HepG2 (cell line): ENCODE measurements at regions not wholly inside any gene's neighbourhood (a gene's known extent, or its start where the extent isn't known, plus 50 kb on each side); places are given as distances from the start of the nearest gene placed in this dataset.

Experiments
- ATAC-seq: fragments of 200-7000 bp; cut with Tn5 transposase; 3 replicates; pipeline ENCODE4 v1.9.1; 2020; ENCODE audit warnings: mild to moderate bottlenecking, moderate library complexity
- BruUV-seq: library from RNA; stranded (reverse); fragments of 400-500 nt; replicated peaks from 2 replicates; lab custom pipeline; 2021; lab: Mats Ljungman, UMichigan
- CTCF ChIA-PET: fragments of 300-600 bp; formaldehyde crosslinking; extraction: SDS; loops from one replicate; lab custom pipeline; 2021; ENCODE audit warnings: low total read pairs, inconsistent platforms, low intra/inter-chr PET ratio; lab: Yijun Ruan, JAX
- POLR2A ChIA-PET: fragments of 350-600 bp; sonication (Branson Sonifier 250); formaldehyde crosslinking; loops from one replicate; lab custom pipeline; 2020; ENCODE audit warnings: antibody characterized with exemption, inconsistent platforms; lab: Yijun Ruan, JAX
- DNase-seq: peaks from one replicate; pipeline ENCODE4 v3.0.0-alpha.2; 2015; ENCODE audit warnings: low spot score
- FAIRE-seq: peaks from 3 replicates; lab custom pipeline; 2011; peaks lifted over from hg19 to GRCh38; lab: Jason Lieb, UNC
- H2AFZ ChIP-seq: one replicate; pipeline ENCODE4 v1.6.1; 2011; ENCODE audit warnings: low read length, inconsistent platforms
- H3K27ac ChIP-seq: fragments of 300-600 bp; 3 replicates; pipeline ENCODE4 v1.8.0; 2011; ENCODE audit warnings: mixed run types, mild to moderate bottlenecking, mixed read lengths, low read length, inconsistent platforms; ENCODE audit not compliant: insufficient read depth; ENCODE audit errors: extremely low read length
- H3K27me3 ChIP-seq, 2 experiments: fragments of 200-600 bp in 1 of 2; 2 replicates in 1 of 2; 3 replicates in 1 of 2; pipeline versions ENCODE4 v1.6.0 to v1.8.0; 2011; ENCODE audit warnings: low read length in 2 of 2, mild to moderate bottlenecking in 2 of 2, moderate library complexity in 2 of 2, inconsistent platforms in 1 of 2; ENCODE audit not compliant: insufficient read depth in 2 of 2, control insufficient read depth in 1 of 2
- H3K36me3 ChIP-seq, 2 experiments: fragments of 200-600 bp in 1 of 2; replicated peaks in 1 of 2; 2 replicates in 1 of 2; 3 replicates in 1 of 2; pipeline versions ENCODE4 v1.5.1 to v1.8.0; 2011; ENCODE audit warnings: low read length in 2 of 2, inconsistent platforms in 1 of 2; ENCODE audit not compliant: insufficient read depth in 2 of 2, control insufficient read depth in 1 of 2
- H3K4me1 ChIP-seq: 2 replicates; pipeline ENCODE4 v1.5.1; 2012; ENCODE audit warnings: low read length, inconsistent platforms; ENCODE audit not compliant: insufficient read depth
- H3K4me2 ChIP-seq: 2 replicates; pipeline ENCODE4 v1.6.0; 2011; ENCODE audit warnings: low read depth, low read length, inconsistent platforms
- H3K4me3 ChIP-seq, 3 experiments: fragments of 200-600 bp in 1 of 3; sonication (generic), shearing (Covaris generic) in 1 of 3; replicated peaks in 1 of 3; 2 replicates each; pipeline ENCODE4 v1.5.1; 2011 to 2016; ENCODE audit warnings: low read length in 3 of 3, inconsistent platforms in 2 of 3, low read depth in 2 of 3, mild to moderate bottlenecking in 2 of 3, control low read depth in 1 of 3, mixed read lengths in 1 of 3; ENCODE audit not compliant: insufficient read depth in 1 of 3
- H3K79me2 ChIP-seq: one replicate; pipeline ENCODE4 v1.6.1; 2011; ENCODE audit warnings: low read length, inconsistent platforms; ENCODE audit not compliant: insufficient read depth
- H3K9ac ChIP-seq: 2 replicates; pipeline ENCODE4 v1.6.0; 2011; ENCODE audit warnings: mild to moderate bottlenecking, low read depth, low read length, inconsistent platforms; ENCODE audit not compliant: insufficient read depth
- H3K9me3 ChIP-seq: 2 replicates; pipeline ENCODE4 v1.5.1; 2012; ENCODE audit warnings: mild to moderate bottlenecking, low read length
- H4K20me1 ChIP-seq: 2 replicates; pipeline ENCODE4 v1.6.0; 2011; ENCODE audit warnings: inconsistent platforms, mild to moderate bottlenecking, low read length, moderate library complexity; ENCODE audit not compliant: insufficient read depth
- AHDC1 ChIP-seq: sonication (generic); formaldehyde crosslinking; IDR thresholded peaks from 2 replicates; pipeline ENCODE4 v1.5.1; 2020; ENCODE audit warnings: mild to moderate bottlenecking, missing genetic modification reagents, borderline replicate concordance
- ATF2 ChIP-seq: sonication (generic); formaldehyde crosslinking; IDR thresholded peaks from 2 replicates; pipeline ENCODE4 v1.4.0; 2020; ENCODE audit warnings: missing genetic modification reagents
- ATF7 ChIP-seq, 2 experiments: fragments of 450-650 bp in 1 of 2; sonication (generic) in 1 of 2; formaldehyde crosslinking in 1 of 2; IDR thresholded peaks; 2 replicates each; pipeline versions ENCODE4 v1.4.0 to v1.6.1; 2016 to 2020; ENCODE audit warnings: antibody characterized with exemption in 1 of 2, mild to moderate bottlenecking in 1 of 2, missing genetic modification reagents in 1 of 2
- ATRX ChIP-seq: sonication (generic); formaldehyde crosslinking; IDR thresholded peaks from 2 replicates; pipeline ENCODE4 v1.4.0; 2020; ENCODE audit warnings: missing genetic modification reagents, borderline replicate concordance
- BRCA1 ChIP-seq: sonication (generic); formaldehyde crosslinking; IDR thresholded peaks from 2 replicates; pipeline ENCODE4 v1.4.0; 2020; ENCODE audit warnings: missing genetic modification reagents
- HMGA1 ChIP-seq: sonication (generic); formaldehyde crosslinking; conservative IDR thresholded peaks from 2 replicates; pipeline ENCODE4 v1.4.0; 2020; ENCODE audit warnings: missing genetic modification reagents
- RXRA ChIP-seq: sonication (generic); formaldehyde crosslinking; IDR thresholded peaks from 2 replicates; pipeline ENCODE4 v1.5.1; 2020; ENCODE audit warnings: missing genetic modification reagents
- RXRB ChIP-seq: IDR thresholded peaks from 2 replicates; pipeline ENCODE4 v1.6.1; 2016; ENCODE audit warnings: borderline replicate concordance, missing genetic modification reagents, missing compliant biosample characterization
- SUZ12 ChIP-seq: fragments of 150-350 bp; IDR thresholded peaks from 2 replicates; pipeline ENCODE4 v1.6.1; 2014; ENCODE audit warnings: low read depth, low read length
- TBX3 ChIP-seq: fragments of 450-650 bp; IDR thresholded peaks from 2 replicates; pipeline ENCODE4 v1.6.1; 2017; ENCODE audit warnings: antibody characterized with exemption, mild to moderate bottlenecking, inconsistent platforms, borderline replicate concordance
- THYN1 ChIP-seq: sonication (generic); formaldehyde crosslinking; IDR thresholded peaks from 2 replicates; pipeline ENCODE4 v1.8.1; 2023; ENCODE audit warnings: low read depth, mild to moderate bottlenecking, moderate library complexity, missing genetic modification reagents, borderline replicate concordance
- TRIM22 ChIP-seq: fragments of 450-650 bp; IDR thresholded peaks from 2 replicates; pipeline ENCODE4 v1.6.1; 2017
- ZNF136 ChIP-seq: sonication (generic); formaldehyde crosslinking; IDR thresholded peaks from 2 replicates; pipeline ENCODE4 v1.8.1; 2022; ENCODE audit warnings: low read depth, mild to moderate bottlenecking, moderate library complexity, missing genetic modification reagents
- ZNF17 ChIP-seq: sonication (generic); formaldehyde crosslinking; IDR thresholded peaks from 2 replicates; pipeline ENCODE4 v1.5.0; 2020; ENCODE audit warnings: mild to moderate bottlenecking, missing genetic modification reagents
- ZNF24 ChIP-seq: fragments of 450-650 bp; IDR thresholded peaks from 2 replicates; pipeline ENCODE4 v1.6.1; 2017; ENCODE audit warnings: antibody characterized with exemption, mild to moderate bottlenecking
- ZNF570 ChIP-seq: sonication (generic); formaldehyde crosslinking; IDR thresholded peaks from 2 replicates; pipeline ENCODE4 v1.4.0; 2020; ENCODE audit warnings: mild to moderate bottlenecking, missing genetic modification reagents, borderline replicate concordance
- ZNF639 ChIP-seq: conservative IDR thresholded peaks from 2 replicates; pipeline ENCODE4 v1.6.1; 2018; ENCODE audit warnings: missing genetic modification reagents
- WGBS: methylation state at CpG from one replicate; pipeline ENCODE4 v1.1.6; 2017; ENCODE audit warnings: low lambda C conversion rate; 5-methylcytosine and 5-hydroxymethylcytosine counted together
- in situ Hi-C: cut with HindIII; loops from 2 replicates; pipeline ENCODE4 v1.10.0; 2017; ENCODE audit warnings: low pct_unique_long_range_greater_than_20kb; ENCODE audit not compliant: extremely low pct_ligation_motif_present
- intact Hi-C: fragments of 100-400 bp; cut with micrococcal nuclease; formaldehyde crosslinking; loops from one replicate; pipeline ENCODE4 v1.10.0; 2022; ENCODE audit not compliant: unreplicated experiment

GRCh38 chr10:56240471-56240870, 120.6 kb downstream of the ZWINT start:
- FAIRE-seq (no peak), ATAC-seq (no peak), DNase-seq (no peak)
- Histone ChIP-seq H2AFZ (peak overlapping the region; percentile 42), H3K27ac (no peak overlapping the region), H3K79me2 (no peaks in the 10 kb centered on the region), H3K4me2 (no peak overlapping the region), H3K36me3 (no peaks in the 10 kb centered on the region), H3K9me3 (no peaks in the 10 kb centered on the region), H3K4me1 (no peaks in the 10 kb centered on the region), H3K4me3 (no peak overlapping the region), H3K27me3 (no peaks in the 10 kb centered on the region), H3K9ac (no peak overlapping the region), H4K20me1 (0 out of 2 replicates have a peak, but pooled peaks cover 2% of the 10 kb centered on the region)
- intact Hi-C loops: no loop called here
- POLR2A ChIA-PET: no interaction called here
- 2% methylated on average over 5 of the region's 5 CpGs for WGBS
- in situ Hi-C loops: no loop called here
- BruUV-seq: no TSS peak
- TF ChIP-seq THYN1 (no peak), ZNF136 (CRISPR knock-in tag) (no peak), BRCA1 (no peak), HMGA1 (CRISPR knock-in tag) (no peak), ZNF639 (CRISPR knock-in tag) (no peak), ZNF570 (CRISPR knock-in tag) (no peak), ATF2 (no peak), ZNF24 (no peak), TRIM22 (no peak), AHDC1 (CRISPR knock-in tag) (no peak), ATF7 (IDR thresholded peaks at IDR 0.05) (no peak), ATF7 (CRISPR knock-in tag; IDR thresholded peaks at IDR 0.05) (no peak), ATRX (no peak), RXRA (no peak), TBX3 (no peak), ZNF17 (no peak), RXRB (CRISPR knock-in tag) (no peak), SUZ12 (no peak)
- CTCF ChIA-PET: no interaction called here
